ENCODE measurements at regions not wholly inside any gene's neighbourhood (a gene's known extent, or its start where the extent isn't known, plus 50 kb on each side); places are given as distances from the start of the nearest gene placed in this dataset.

DNA sequence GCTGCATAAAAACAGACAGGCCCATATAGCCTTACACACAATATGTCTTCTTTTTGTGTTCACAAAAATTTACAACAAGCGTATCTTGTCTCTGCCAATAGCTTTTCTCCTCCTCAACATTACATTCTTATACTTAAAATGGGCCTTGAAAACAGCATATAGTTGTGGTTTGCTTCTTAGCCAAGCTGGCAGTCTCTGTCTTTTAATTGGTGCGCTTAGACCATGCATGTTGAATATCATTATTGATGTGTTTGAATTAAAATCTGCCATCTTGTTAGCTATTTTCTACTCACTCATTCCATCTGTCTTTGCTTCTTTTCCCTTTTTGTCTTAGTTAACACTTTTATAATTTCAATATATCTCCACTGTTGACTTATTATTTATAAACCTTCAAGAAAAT, 76.4 kb downstream of the ING1 start:
- H3K27ac ChIP-seq, result no peak overlapping the region
- no peak for TF ChIP-seq POLR2A (IDR thresholded peaks at IDR 0.05)
- TF ChIP-seq, protein P1, sequence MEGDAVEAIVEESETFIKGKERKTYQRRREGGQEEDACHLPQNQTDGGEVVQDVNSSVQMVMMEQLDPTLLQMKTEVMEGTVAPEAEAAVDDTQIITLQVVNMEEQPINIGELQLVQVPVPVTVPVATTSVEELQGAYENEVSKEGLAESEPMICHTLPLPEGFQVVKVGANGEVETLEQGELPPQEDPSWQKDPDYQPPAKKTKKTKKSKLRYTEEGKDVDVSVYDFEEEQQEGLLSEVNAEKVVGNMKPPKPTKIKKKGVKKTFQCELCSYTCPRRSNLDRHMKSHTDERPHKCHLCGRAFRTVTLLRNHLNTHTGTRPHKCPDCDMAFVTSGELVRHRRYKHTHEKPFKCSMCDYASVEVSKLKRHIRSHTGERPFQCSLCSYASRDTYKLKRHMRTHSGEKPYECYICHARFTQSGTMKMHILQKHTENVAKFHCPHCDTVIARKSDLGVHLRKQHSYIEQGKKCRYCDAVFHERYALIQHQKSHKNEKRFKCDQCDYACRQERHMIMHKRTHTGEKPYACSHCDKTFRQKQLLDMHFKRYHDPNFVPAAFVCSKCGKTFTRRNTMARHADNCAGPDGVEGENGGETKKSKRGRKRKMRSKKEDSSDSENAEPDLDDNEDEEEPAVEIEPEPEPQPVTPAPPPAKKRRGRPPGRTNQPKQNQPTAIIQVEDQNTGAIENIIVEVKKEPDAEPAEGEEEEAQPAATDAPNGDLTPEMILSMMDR (IDR thresholded peaks at IDR 0.05), result no peak
- no peak for TF ChIP-seq POLR2AphosphoS5 (IDR thresholded peaks at IDR 0.05)
- no peaks in the 10 kb centered on the region for H3K4me1 ChIP-seq
- 95 to 97% methylated on average over 2 of the region's 2 CpGs for WGBS, 2 donors (ENCODE audit: low coverage in 1 of 2)
- no peaks in the 10 kb centered on the region for H3K36me3 ChIP-seq
- no peaks in the 10 kb centered on the region for H3K27me3 ChIP-seq
- no peak for ATAC-seq
- peaks cover 0 to 31% (median 0%) of the 10 kb centered on the region in 3 donors for H3K9me3 ChIP-seq
- no peak overlapping the region for H3K4me3 ChIP-seq

DNA sequence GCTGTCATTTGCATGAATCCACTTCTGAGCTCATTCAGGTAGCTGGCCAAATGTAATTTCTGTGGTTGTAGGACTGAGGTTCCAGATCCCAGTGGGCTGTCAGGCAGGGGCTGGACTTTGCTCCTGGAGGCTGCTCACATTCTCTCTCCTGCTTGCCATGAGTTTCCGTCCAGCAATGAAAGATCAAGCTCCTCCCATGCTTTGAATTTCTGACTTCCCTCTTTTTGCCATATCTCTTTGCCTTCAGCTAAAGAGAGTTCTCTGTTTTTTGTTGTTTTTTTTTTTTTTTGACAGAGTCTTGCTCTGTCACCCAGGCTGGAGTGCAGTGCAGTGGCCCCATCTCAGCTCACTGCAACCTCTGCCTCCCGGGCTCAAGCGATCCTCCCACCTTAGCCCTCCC, 76.9 kb downstream of the ING1 start:
- WGBS, 2 donors (ENCODE audit: low coverage in 1 of 2), result 85 to 88% methylated on average over 1 to 3 of the region's 3 CpGs
- Histone ChIP-seq H3K4me1 (no peaks in the 10 kb centered on the region), H3K27ac (no peak overlapping the region), H3K36me3 (no peaks in the 10 kb centered on the region), H3K4me3 (no peak overlapping the region), H3K9me3 (peaks cover 0 to 31% (median 0%) of the 10 kb centered on the region in 3 donors), H3K27me3 (no peaks in the 10 kb centered on the region)
- TF ChIP-seq POLR2A (IDR thresholded peaks at IDR 0.05), result no peak
- TF ChIP-seq, protein P1 (IDR thresholded peaks at IDR 0.05), result no peak
- TF ChIP-seq EP300 (IDR thresholded peaks at IDR 0.05), result no peak
- no peak for ATAC-seq

DNA sequence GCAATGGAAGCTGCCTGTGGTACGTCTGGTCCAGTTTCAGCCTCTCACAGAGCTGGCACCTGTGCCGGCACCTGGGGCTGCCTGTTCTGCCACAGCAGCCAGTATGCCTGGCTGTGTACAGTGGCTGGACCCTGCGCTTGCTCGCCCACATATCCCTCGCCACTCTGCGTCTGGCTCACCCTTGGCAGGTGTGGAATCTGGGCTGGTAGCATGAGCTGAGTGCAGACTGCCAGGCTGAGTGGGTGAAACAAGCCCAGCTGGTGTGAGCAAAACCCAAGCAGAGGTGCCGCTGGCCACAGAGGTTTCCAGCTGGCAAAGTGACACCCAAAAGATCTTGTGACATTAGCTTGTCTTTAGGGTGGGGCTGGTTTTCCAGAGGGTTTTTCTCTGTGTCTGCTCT, 80.7 kb downstream of the ING1 start:
- no peak for ATAC-seq
- H3K9me3 ChIP-seq, result peaks cover 0 to 31% (median 0%) of the 10 kb centered on the region in 3 donors
- TF ChIP-seq EP300 (IDR thresholded peaks at IDR 0.05), result no peak
- TF ChIP-seq POLR2AphosphoS5 (IDR thresholded peaks at IDR 0.05), result no peak
- TF ChIP-seq POLR2A (IDR thresholded peaks at IDR 0.05), result no peak
- TF ChIP-seq, protein P1 (IDR thresholded peaks at IDR 0.05), result no peak
- H3K36me3 ChIP-seq, result no peaks in the 10 kb centered on the region
- no peak overlapping the region for H3K4me3 ChIP-seq
- H3K27ac ChIP-seq, result no peak overlapping the region
- peaks cover 0 to 7% (median 0%) of the 10 kb centered on the region in 3 donors for H3K4me1 ChIP-seq
- WGBS, 2 donors (ENCODE audit: low coverage in 1 of 2), result 80 to 90% methylated on average over 1 to 2 of the region's 7 CpGs
- peaks cover 16% of the 10 kb centered on the region for H3K27me3 ChIP-seq

DNA sequence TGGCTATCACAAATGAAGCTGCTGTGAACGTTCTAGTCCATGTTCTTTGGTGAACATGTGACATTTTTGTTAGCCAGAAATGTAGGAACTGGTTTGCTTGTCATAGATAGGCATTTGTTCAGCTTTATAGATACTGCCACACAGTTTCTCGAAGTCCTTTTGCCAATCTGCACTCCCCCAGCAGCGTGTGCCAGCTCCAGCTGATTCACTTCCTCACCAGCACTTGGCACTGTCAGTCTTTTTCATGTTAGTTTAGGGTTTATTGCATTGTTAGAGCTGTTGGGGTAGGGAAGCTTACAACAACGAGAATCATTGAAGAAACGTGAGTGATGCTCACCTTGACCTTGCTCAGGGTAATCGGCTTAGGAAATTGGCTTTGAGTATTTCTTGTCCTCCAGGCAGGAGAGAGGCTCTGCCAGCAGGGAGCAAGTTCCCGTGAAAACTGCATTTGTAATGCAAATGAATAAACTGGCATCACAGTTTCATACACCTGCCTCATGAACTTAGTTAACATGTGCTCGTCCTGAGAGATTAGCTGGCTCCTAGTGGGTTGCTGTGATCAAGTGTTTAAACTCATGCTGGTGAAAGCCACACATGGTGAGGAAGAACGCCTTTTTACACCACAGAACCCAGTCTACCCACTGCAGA, 83.9 kb downstream of the ING1 start:
- Histone ChIP-seq H3K4me3 (no peak overlapping the region), H3K4me1 (peaks cover 0 to 20% (median 3%) of the 10 kb centered on the region in 3 donors), H3K27ac (no peak overlapping the region), H3K27me3 (peaks cover 19% of the 10 kb centered on the region), H3K36me3 (no peaks in the 10 kb centered on the region), H3K9me3 (peaks cover 0 to 8% (median 0%) of the 10 kb centered on the region in 3 donors)
- ATAC-seq, result no peak
- WGBS, 2 donors (ENCODE audit: low coverage in 1 of 2), result 69 to 77% methylated on average over 6 to 8 of the region's 9 CpGs
- TF ChIP-seq POLR2AphosphoS5 (IDR thresholded peaks at IDR 0.05), result no peak
- no peak for TF ChIP-seq POLR2A (IDR thresholded peaks at IDR 0.05)
- no peak for TF ChIP-seq EP300 (IDR thresholded peaks at IDR 0.05)
- TF ChIP-seq, protein P1 (IDR thresholded peaks at IDR 0.05), result no peak
